Thoracic aorta (tissue), 2 donors: ENCODE measurements at regions not wholly inside any gene's neighbourhood (a gene's known extent, or its start where the extent isn't known, plus 50 kb on each side); places are given as distances from the start of the nearest gene placed in this dataset.
A peak's percentile ranks its signal among the peaks of the same experiment; 100 is the strongest.

ENCODE experiments used
- ATAC-seq: fragments of 150-250 bp; one replicate; pipeline ENCODE4 v1.8.0; 2017; ENCODE audit warnings: low read depth; ENCODE audit not compliant: insufficient number of reproducible peaks, low FRiP score
- DNase-seq: peaks from one replicate; pipeline ENCODE4 v3.0.0-alpha.2; 2020; ENCODE audit warnings: low spot score
- H3K27ac ChIP-seq, 2 donors: fragments of 200-600 bp; sonication (generic); 1 replicate in 1 of 2; 2 replicates in 1 of 2; pipeline ENCODE4 v1.5.1; 2016; ENCODE audit warnings: mild to moderate bottlenecking in 2 of 2, moderate library complexity in 2 of 2
- H3K27me3 ChIP-seq: fragments of 200-600 bp; sonication (generic); replicated peaks from 2 replicates; pipeline ENCODE4 v1.6.0; 2016; ENCODE audit warnings: mild to moderate bottlenecking; ENCODE audit not compliant: insufficient read depth
- H3K36me3 ChIP-seq: fragments of 200-600 bp; sonication (generic); one replicate; pipeline ENCODE4 v1.5.1; 2016
- H3K4me1 ChIP-seq, 2 donors: fragments of 200-600 bp; sonication (generic); 1 replicate in 1 of 2; 2 replicates in 1 of 2; pipeline versions ENCODE4 v1.5.1 to v1.6.0; 2016; ENCODE audit warnings: low read depth in 2 of 2, mild to moderate bottlenecking in 1 of 2; ENCODE audit not compliant: control insufficient read depth in 1 of 2
- H3K4me3 ChIP-seq: fragments of 200-600 bp; sonication (generic); 2 replicates; pipeline ENCODE4 v1.5.1; 2016; ENCODE audit warnings: mild to moderate bottlenecking
- H3K9me3 ChIP-seq: fragments of 200-600 bp; sonication (generic); 2 replicates; pipeline ENCODE4 v1.5.1; 2016
- CTCF ChIP-seq: fragments of 200-600 bp; sonication (generic); IDR thresholded peaks from one replicate; pipeline ENCODE4 v1.5.1; 2019; ENCODE audit warnings: antibody characterized with exemption

- H3K27ac ChIP-seq = peak overlapping the region in 1 of 2 donors; percentile 4
- DNase-seq = no peak
Observed at GRCh38 chr9:108439947-108440346, 415.8 kb downstream of the ACTL7B start.

GRCh38 chr9:108437656-108438055 is 418.1 kb downstream of the ACTL7B start:
- Histone ChIP-seq H3K4me3 (no peak overlapping the region), H3K9me3 (no peaks in the 10 kb centered on the region), H3K27me3 (no peaks in the 10 kb centered on the region), H3K36me3 (no peaks in the 10 kb centered on the region), H3K4me1 (peaks cover 21 to 32% of the 10 kb centered on the region in 2 donors), H3K27ac (no peak overlapping the region)
- TF ChIP-seq CTCF = no peak
- no peak for ATAC-seq
- DNase-seq = no peak

More at GRCh38 chr9:108439947-108440346, 415.8 kb downstream of the ACTL7B start:
- Histone ChIP-seq H3K4me3 (no peak overlapping the region), H3K36me3 (no peaks in the 10 kb centered on the region), H3K27me3 (no peaks in the 10 kb centered on the region), H3K4me1 (peaks cover 25 to 54% of the 10 kb centered on the region in 2 donors), H3K9me3 (no peaks in the 10 kb centered on the region)
- TF ChIP-seq CTCF = no peak
- ATAC-seq = peak; percentile 33

GRCh38 chr9:108436448-108436847 is 419.3 kb downstream of the ACTL7B start:
- Histone ChIP-seq H3K9me3 (no peaks in the 10 kb centered on the region), H3K36me3 (no peaks in the 10 kb centered on the region), H3K27me3 (no peaks in the 10 kb centered on the region), H3K27ac (no peak overlapping the region), H3K4me1 (peaks cover 11 to 21% of the 10 kb centered on the region in 2 donors), H3K4me3 (no peak overlapping the region)
- no peak for TF ChIP-seq CTCF
- ATAC-seq (no peak), DNase-seq (no peak)

DNA sequence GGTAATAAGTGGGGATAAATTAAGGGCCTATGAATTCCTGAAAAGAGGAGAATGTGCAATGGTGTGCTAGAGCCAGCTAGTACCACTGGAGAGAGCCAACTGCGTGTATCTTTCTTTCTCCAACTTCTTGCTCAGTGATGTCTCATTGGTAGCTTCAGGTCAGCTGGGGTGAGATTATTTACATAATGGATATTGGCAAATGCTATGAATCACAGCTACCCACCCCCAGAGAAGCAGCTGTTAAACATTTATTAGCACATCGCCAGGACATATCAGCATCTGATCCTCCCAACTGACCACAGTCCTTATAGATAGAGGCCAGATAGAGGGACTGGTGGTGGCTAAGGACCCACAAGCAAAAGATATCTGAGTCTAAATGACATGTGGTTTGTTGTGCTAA is 421.3 kb downstream of the ACTL7B start:
- TF ChIP-seq CTCF = no peak
- Histone ChIP-seq H3K27ac (no peak overlapping the region), H3K27me3 (no peaks in the 10 kb centered on the region), H3K36me3 (no peaks in the 10 kb centered on the region), H3K4me3 (no peak overlapping the region), H3K9me3 (peaks cover 5% of the 10 kb centered on the region), H3K4me1 (peaks cover 0 to 2% of the 10 kb centered on the region in 2 donors)
- DNase-seq = no peak
- no peak for ATAC-seq

- no peak for ATAC-seq
Observed at GRCh38 chr9:108434036-108434435, 421.8 kb downstream of the ACTL7B start.

More at GRCh38 chr9:108434036-108434435, 421.8 kb downstream of the ACTL7B start:
- Histone ChIP-seq H3K27ac (no peak overlapping the region), H3K9me3 (peaks cover 5% of the 10 kb centered on the region), H3K4me3 (no peak overlapping the region), H3K36me3 (no peaks in the 10 kb centered on the region), H3K27me3 (no peaks in the 10 kb centered on the region), H3K4me1 (no peaks in the 10 kb centered on the region)
- no peak for DNase-seq
- TF ChIP-seq CTCF = no peak
